NCI-H345 treated with DMSO at 0.1 percent for 48 hours (cell line): ENCODE measurements at regions not wholly inside any gene's neighbourhood (a gene's known extent, or its start where the extent isn't known, plus 50 kb on each side); places are given as distances from the start of the nearest gene placed in this dataset.
"Not testable (repeated sequence)": the region's sequence is repeated elsewhere in the genome, so short reads cannot be mapped to it uniquely, and the experiment has no call there.

Experiments used
- DNase-seq: peaks from one replicate; lab custom pipeline; 2025; ENCODE audit not compliant: unreplicated experiment; lab: John Stamatoyannopoulos, UW

GRCh38 chr1:94674876-94675275 is 133.3 kb upstream of the F3 start:
- DNase-seq = peak; percentile 99

GRCh38 chr1:94672934-94673333 is 131.4 kb upstream of the F3 start:
- DNase-seq = no peak

GRCh38 chr1:94672001-94672400 is 130.4 kb upstream of the F3 start:
- no peak for DNase-seq

- no peak for DNase-seq
Observed at GRCh38 chr1:94670273-94670672, 128.7 kb upstream of the F3 start.

GRCh38 chr1:94669198-94669597 is 127.6 kb upstream of the F3 start:
- DNase-seq = no peak

- no peak for DNase-seq
Observed at GRCh38 chr1:94668528-94668927, 127.0 kb upstream of the F3 start.

GRCh38 chr1:94667818-94668217 is 126.3 kb upstream of the F3 start:
- DNase-seq = no peak

GRCh38 chr1:94666797-94667196 is 125.2 kb upstream of the F3 start:
- DNase-seq = no peak

GRCh38 chr1:94661431-94661932 is 119.9 kb upstream of the F3 start:
- no peak for DNase-seq

GRCh38 chr1:94660994-94661393 is 119.4 kb upstream of the F3 start:
- no peak for DNase-seq

GRCh38 chr1:94660258-94660657 is 118.7 kb upstream of the F3 start:
- no peak for DNase-seq

GRCh38 chr1:94659202-94659601 is 117.6 kb upstream of the F3 start:
- DNase-seq = not testable (repeated sequence)

GRCh38 chr1:94658221-94658620 is 116.7 kb upstream of the F3 start:
- no peak for DNase-seq

- not testable (repeated sequence) for DNase-seq
Observed at GRCh38 chr1:94657776-94658175, 116.2 kb upstream of the F3 start.

- DNase-seq = no peak
Observed at GRCh38 chr1:94656967-94657366, 115.4 kb upstream of the F3 start.

GRCh38 chr1:94654919-94655318 is 113.4 kb upstream of the F3 start:
- no peak for DNase-seq

- no peak for DNase-seq
Observed at GRCh38 chr1:94654459-94654858, 112.9 kb upstream of the F3 start.

GRCh38 chr1:94654031-94654430 is 112.5 kb upstream of the F3 start:
- DNase-seq = no peak

- DNase-seq = no peak
Observed at GRCh38 chr1:94653454-94653853, 111.9 kb upstream of the F3 start.

GRCh38 chr1:94651076-94651475 is 109.5 kb upstream of the F3 start:
- DNase-seq = no peak

GRCh38 chr1:94650301-94650700 is 108.7 kb upstream of the F3 start:
- no peak for DNase-seq

GRCh38 chr1:94648225-94649007 is 106.9 kb upstream of the F3 start:
- no peak for DNase-seq
